GM12878 (cell line): ENCODE measurements at regions not wholly inside any gene's neighbourhood (a gene's known extent, or its start where the extent isn't known, plus 50 kb on each side); places are given as distances from the start of the nearest gene placed in this dataset.

Experiments used
- ATAC-seq: fragments of 200-7000 bp; cut with Tn5 transposase; 3 replicates; pipeline ENCODE4 v1.9.1; 2020; ENCODE audit warnings: mild to moderate bottlenecking, moderate library complexity
- BruUV-seq: library from RNA; stranded (reverse); fragments of 400-500 nt; replicated peaks from 2 replicates; lab custom pipeline; 2021; lab: Mats Ljungman, UMichigan
- CTCF ChIA-PET: fragments of 300-600 bp; sonication (Branson Sonifier 250); formaldehyde crosslinking; extraction: SDS; loops from one replicate; lab custom pipeline; 2021; ENCODE audit warnings: inconsistent platforms; lab: Yijun Ruan, JAX
- POLR2A ChIA-PET: fragments of 350-600 bp; formaldehyde crosslinking; extraction: SDS; loops from one replicate; lab custom pipeline; 2021; ENCODE audit warnings: inconsistent platforms; lab: Charles Lee
- RAD21 ChIA-PET: fragments of 300-600 bp; sonication (Branson Sonifier 250); formaldehyde crosslinking; loops from one replicate; lab custom pipeline; 2023; ENCODE audit warnings: antibody characterized with exemption; ENCODE audit not compliant: unreplicated experiment; lab: Charles Lee
- SMC1A ChIA-PET: fragments of 300-600 bp; sonication (Branson Sonifier 250); formaldehyde crosslinking; loops from one replicate; lab custom pipeline; 2023; ENCODE audit not compliant: unreplicated experiment, uncharacterized antibody; lab: Charles Lee
- DNase-seq: peaks from one replicate; pipeline ENCODE4 v3.0.0-alpha.2; 2011; ENCODE audit warnings: low read depth, low spot score
- FAIRE-seq: peaks from 3 replicates; lab custom pipeline; 2011; peaks lifted over from hg19 to GRCh38; lab: Jason Lieb, UNC
- H2AFZ ChIP-seq: 2 replicates; pipeline ENCODE4 v1.6.0; 2011; ENCODE audit warnings: low read depth, low read length, control low read depth; ENCODE audit not compliant: control insufficient read depth
- H3K27ac ChIP-seq: 2 replicates; pipeline ENCODE4 v1.5.1; 2011; ENCODE audit warnings: control low read depth; ENCODE audit not compliant: control insufficient read depth, insufficient read depth
- H3K27me3 ChIP-seq, 2 experiments: replicated peaks in 1 of 2; 2 replicates each; pipeline versions ENCODE4 v1.6.0 to v1.6.1; 2011; ENCODE audit warnings: low read length in 1 of 2; ENCODE audit not compliant: control insufficient read depth in 2 of 2, insufficient read depth in 2 of 2
- H3K36me3 ChIP-seq, 2 experiments: 2 replicates each; pipeline ENCODE4 v1.5.1; 2011; ENCODE audit warnings: low read length in 1 of 2; ENCODE audit not compliant: control insufficient read depth in 2 of 2, insufficient read depth in 2 of 2
- H3K4me1 ChIP-seq: 2 replicates; pipeline ENCODE4 v1.6.1; 2011; ENCODE audit warnings: mild to moderate bottlenecking, low read length, moderate library complexity, mixed read lengths; ENCODE audit not compliant: control insufficient read depth, insufficient read depth
- H3K4me2 ChIP-seq: 2 replicates; pipeline ENCODE4 v1.6.0; 2011; ENCODE audit warnings: control low read depth; ENCODE audit not compliant: control insufficient read depth, insufficient read depth
- H3K4me3 ChIP-seq: fragments of 200-600 bp; sonication (generic); 2 replicates; pipeline ENCODE4 v1.5.1; 2016
- H3K79me2 ChIP-seq: 2 replicates; pipeline ENCODE4 v1.6.0; 2011; ENCODE audit warnings: low read length; ENCODE audit not compliant: control insufficient read depth, insufficient read depth
- H3K9ac ChIP-seq: 2 replicates; pipeline ENCODE4 v1.8.0; 2011; ENCODE audit warnings: low read length, control low read depth, mixed read lengths; ENCODE audit not compliant: control insufficient read depth, insufficient read depth
- H3K9me3 ChIP-seq: replicated peaks from 3 replicates; pipeline ENCODE4 v1.5.1; 2011; ENCODE audit warnings: mild to moderate bottlenecking, low read length; ENCODE audit not compliant: control insufficient read depth, insufficient read depth
- H4K20me1 ChIP-seq: 2 replicates; pipeline ENCODE4 v1.6.0; 2011; ENCODE audit not compliant: control insufficient read depth, insufficient read depth
- BCL11A ChIP-seq: IDR thresholded peaks from 2 replicates; pipeline ENCODE4 v1.6.1; 2011; ENCODE audit warnings: low read depth, low read length
- CREB1 ChIP-seq: IDR thresholded peaks from 2 replicates; pipeline ENCODE4 v1.6.1; 2012; ENCODE audit warnings: low read depth, mild to moderate bottlenecking, inconsistent platforms
- IKZF2 ChIP-seq, 2 experiments: fragments of 450-650 bp; IDR thresholded peaks; 2 replicates each; pipeline ENCODE4 v1.6.1; 2017; ENCODE audit warnings: mild to moderate bottlenecking in 2 of 2, moderate library complexity in 2 of 2
- NBN ChIP-seq: fragments of 450-650 bp; IDR thresholded peaks from 2 replicates; pipeline ENCODE4 v1.6.1; 2016
- NFYB ChIP-seq: IDR thresholded peaks from 2 replicates; pipeline ENCODE4 v1.6.1; 2011; ENCODE audit warnings: low read depth, mild to moderate bottlenecking, low read length, improper control_type of control experiment, moderate library complexity; ENCODE audit not compliant: insufficient read depth
- PAX8 ChIP-seq: fragments of 450-650 bp; IDR thresholded peaks from 2 replicates; pipeline ENCODE4 v1.6.1; 2017; ENCODE audit warnings: mild to moderate bottlenecking, moderate library complexity
- POLR2AphosphoS2 ChIP-seq: IDR thresholded peaks from 2 replicates; pipeline ENCODE4 v1.6.1; 2011; ENCODE audit warnings: low read depth, mild to moderate bottlenecking, low read length, improper control_type of control experiment, moderate library complexity
- POU2F2 ChIP-seq: IDR thresholded peaks from 3 replicates; pipeline ENCODE4 v1.6.1; 2011; ENCODE audit warnings: low read depth, mild to moderate bottlenecking, low read length, borderline replicate concordance
- RB1 ChIP-seq: fragments of 450-650 bp; formaldehyde crosslinking; IDR thresholded peaks from 2 replicates; pipeline ENCODE4 v1.6.1; 2017; ENCODE audit warnings: mild to moderate bottlenecking, borderline replicate concordance
- ZNF207 ChIP-seq: fragments of 450-650 bp; IDR thresholded peaks from 2 replicates; pipeline ENCODE4 v1.6.1; 2014; ENCODE audit warnings: antibody characterized with exemption, mild to moderate bottlenecking, borderline replicate concordance
- WGBS: methylation state at CpG from one replicate; pipeline ENCODE4 v1.1.6; 2016; ENCODE audit warnings: low lambda C conversion rate; ENCODE audit not compliant: insufficient replicate concordance, insufficient coverage; ENCODE audit errors: missing lambda C conversion rate; 5-methylcytosine and 5-hydroxymethylcytosine counted together
- in situ Hi-C: fragments of 300-500 bp; cut with MboI; formaldehyde crosslinking; loops from 9 replicates; pipeline ENCODE4 v1.14.3; 2018; ENCODE audit warnings: mixed read lengths
- intact Hi-C: fragments of 100-400 bp; cut with micrococcal nuclease; formaldehyde crosslinking; loops from one replicate; pipeline ENCODE4 v1.14.2; 2022; ENCODE audit not compliant: unreplicated experiment
- TF ChIP-seq, protein P1 (sequence below): IDR thresholded peaks from 2 replicates; pipeline ENCODE4 v1.6.1; 2012; ENCODE audit warnings: low read depth, low read length, improper control_type of control experiment
- TF ChIP-seq, protein P2 (sequence below): IDR thresholded peaks from 2 replicates; pipeline ENCODE4 v1.6.1; 2011; ENCODE audit warnings: borderline replicate concordance, low read depth, mild to moderate bottlenecking, moderate library complexity, low read length; ENCODE audit not compliant: insufficient read depth, poor library complexity, severe bottlenecking

DNA sequence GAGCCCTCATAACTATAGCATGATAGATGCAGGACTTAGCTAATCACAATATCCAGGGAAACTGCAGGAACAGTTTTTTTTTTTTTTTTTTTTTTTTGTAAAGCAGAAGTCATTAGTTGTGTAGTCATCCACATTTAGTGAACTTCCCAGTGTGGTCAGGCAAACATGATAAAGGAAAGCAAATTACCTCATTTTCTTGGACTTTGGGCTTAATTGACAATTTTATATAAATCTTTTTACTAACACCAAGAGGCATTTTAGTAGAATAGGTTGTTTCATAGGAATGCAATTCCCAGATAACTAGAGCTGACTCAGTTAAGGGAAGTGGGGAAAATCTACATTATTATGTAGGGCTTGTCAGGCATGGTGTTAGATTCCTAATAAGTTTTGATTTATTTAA lies 142.7 kb upstream of the GCFC2 start:
- no peak for DNase-seq
- H3K4me3 ChIP-seq = no peak overlapping the region
- no peaks in the 10 kb centered on the region for H3K4me1 ChIP-seq
- ChIA-PET SMC1A (interaction anchor here (1.4 kb wide), 1 partner anchor 11 kb away, joined by 3 read pairs; no protein-coding TSS in a partner anchor), RAD21 (interaction anchor here (0.7 kb wide), 1 partner anchor 82 kb away, joined by 4 read pairs; no protein-coding TSS in a partner anchor), CTCF (no interaction called here), POLR2A (no interaction called here)
- H3K27me3 ChIP-seq = no peaks in the 10 kb centered on the region
- no peaks in the 10 kb centered on the region for H3K36me3 ChIP-seq
- no peak overlapping the region for H3K4me2 ChIP-seq
- H3K9me3 ChIP-seq = peaks cover 4% of the 10 kb centered on the region
- no peak for TF ChIP-seq BCL11A
- no peak for TF ChIP-seq PAX8
- TF ChIP-seq NFYB = no peak
- TF ChIP-seq POLR2AphosphoS2 = no peak
- no peak for TF ChIP-seq CREB1
- TF ChIP-seq RB1 = no peak
- TF ChIP-seq ZNF207 = no peak
- no peak for TF ChIP-seq NBN
- TF ChIP-seq, all 136 proteins: peak for 0
- Histone ChIP-seq H3K27ac (no peak overlapping the region), H4K20me1 (no peaks in the 10 kb centered on the region), H3K79me2 (no peaks in the 10 kb centered on the region), H3K9ac (no peak overlapping the region), H2AFZ (no peak overlapping the region)
- in situ Hi-C loops (no loop called here), intact Hi-C loops (no loop called here)
- no TSS peak for BruUV-seq
- no peak for ATAC-seq
- no peak for FAIRE-seq

DNA sequence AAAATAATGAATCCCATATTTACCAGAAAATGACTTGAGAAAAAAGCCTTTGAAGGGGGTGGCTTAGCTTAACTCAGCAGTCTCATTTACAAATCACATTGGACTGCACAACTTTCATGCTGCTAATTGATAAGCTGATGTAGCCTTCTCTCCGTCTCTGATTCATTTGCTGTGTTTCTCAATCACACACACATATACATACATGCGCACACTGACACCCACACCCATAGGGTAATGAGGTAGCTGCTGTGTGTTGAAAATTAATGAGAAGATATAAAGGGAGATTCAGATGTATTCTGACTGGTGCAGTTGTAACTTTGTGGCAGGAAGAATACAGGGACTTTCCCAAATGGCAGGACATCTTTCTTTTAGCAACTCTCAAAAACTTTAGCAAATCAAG lies 141.9 kb upstream of the GCFC2 start:
- Histone ChIP-seq H3K27me3 (no peaks in the 10 kb centered on the region), H2AFZ (no peak overlapping the region), H3K36me3 (no peaks in the 10 kb centered on the region), H4K20me1 (no peaks in the 10 kb centered on the region), H3K9ac (no peak overlapping the region), H3K27ac (no peak overlapping the region), H3K79me2 (no peaks in the 10 kb centered on the region), H3K4me2 (no peak overlapping the region), H3K4me3 (no peak overlapping the region), H3K9me3 (peaks cover 4% of the 10 kb centered on the region), H3K4me1 (no peaks in the 10 kb centered on the region)
- SMC1A ChIA-PET = no interaction called here
- FAIRE-seq (peak; percentile 13), DNase-seq (no peak), ATAC-seq (no peak)
- RAD21 ChIA-PET = interaction anchor here (0.7 kb wide), 1 partner anchor 82 kb away, joined by 4 read pairs; no protein-coding TSS in a partner anchor
- POLR2A ChIA-PET = no interaction called here
- intact Hi-C loops = no loop called here
- CTCF ChIA-PET = no interaction called here
- in situ Hi-C loops = no loop called here
- WGBS = 50% methylated on average over 2 of the region's 2 CpGs
- no TSS peak for BruUV-seq
- TF ChIP-seq IKZF2 (IDR thresholded peaks at IDR 0.05) = no peak
- TF ChIP-seq, protein P1, sequence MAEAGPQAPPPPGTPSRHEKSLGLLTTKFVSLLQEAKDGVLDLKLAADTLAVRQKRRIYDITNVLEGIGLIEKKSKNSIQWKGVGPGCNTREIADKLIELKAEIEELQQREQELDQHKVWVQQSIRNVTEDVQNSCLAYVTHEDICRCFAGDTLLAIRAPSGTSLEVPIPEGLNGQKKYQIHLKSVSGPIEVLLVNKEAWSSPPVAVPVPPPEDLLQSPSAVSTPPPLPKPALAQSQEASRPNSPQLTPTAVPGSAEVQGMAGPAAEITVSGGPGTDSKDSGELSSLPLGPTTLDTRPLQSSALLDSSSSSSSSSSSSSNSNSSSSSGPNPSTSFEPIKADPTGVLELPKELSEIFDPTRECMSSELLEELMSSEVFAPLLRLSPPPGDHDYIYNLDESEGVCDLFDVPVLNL = no peak
- TF ChIP-seq, protein P2, sequence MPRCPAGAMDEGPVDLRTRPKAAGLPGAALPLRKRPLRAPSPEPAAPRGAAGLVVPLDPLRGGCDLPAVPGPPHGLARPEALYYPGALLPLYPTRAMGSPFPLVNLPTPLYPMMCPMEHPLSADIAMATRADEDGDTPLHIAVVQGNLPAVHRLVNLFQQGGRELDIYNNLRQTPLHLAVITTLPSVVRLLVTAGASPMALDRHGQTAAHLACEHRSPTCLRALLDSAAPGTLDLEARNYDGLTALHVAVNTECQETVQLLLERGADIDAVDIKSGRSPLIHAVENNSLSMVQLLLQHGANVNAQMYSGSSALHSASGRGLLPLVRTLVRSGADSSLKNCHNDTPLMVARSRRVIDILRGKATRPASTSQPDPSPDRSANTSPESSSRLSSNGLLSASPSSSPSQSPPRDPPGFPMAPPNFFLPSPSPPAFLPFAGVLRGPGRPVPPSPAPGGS = no peak
- TF ChIP-seq POU2F2 = no peak
